ENCODE measurements at regions not wholly inside any gene's neighbourhood (a gene's known extent, or its start where the extent isn't known, plus 50 kb on each side); places are given as distances from the start of the nearest gene placed in this dataset.
"Not testable (repeated sequence)": the region's sequence is repeated elsewhere in the genome, so short reads cannot be mapped to it uniquely, and the experiment has no call there.

GRCh38 chr4:72857216-72857615, 212.3 kb downstream of the COX18 start:
- H3K9me3 ChIP-seq (replicated peaks), result no peaks in the 10 kb centered on the region
- H3K36me3 ChIP-seq, result no peaks in the 10 kb centered on the region
- H3K27me3 ChIP-seq (ENCODE audit: low read depth), result no peaks in the 10 kb centered on the region
- H3K4me1 ChIP-seq, result no peaks in the 10 kb centered on the region
- no peak for TF ChIP-seq CTCF (IDR thresholded peaks at IDR 0.05; ENCODE audit: borderline replicate concordance)
- no peak for DNase-seq
- no peak overlapping the region for H3K27ac ChIP-seq (replicated peaks)
- H3K4me3 ChIP-seq, result no peak overlapping the region
- intact Hi-C loops (cut with micrococcal nuclease), result no loop called here

GRCh38 chr4:72846280-72847111, 223.0 kb downstream of the COX18 start:
- peaks cover 11% of the 10 kb centered on the region for H3K9me3 ChIP-seq (replicated peaks)
- H3K4me1 ChIP-seq, result no peaks in the 10 kb centered on the region
- no peak overlapping the region for H3K27ac ChIP-seq (replicated peaks)
- no peak for DNase-seq
- peaks cover 5% of the 10 kb centered on the region for H3K27me3 ChIP-seq (ENCODE audit: low read depth)
- no peak for TF ChIP-seq CTCF (IDR thresholded peaks at IDR 0.05; ENCODE audit: borderline replicate concordance)
- H3K4me3 ChIP-seq, result no peak overlapping the region
- no peaks in the 10 kb centered on the region for H3K36me3 ChIP-seq
- intact Hi-C loops (cut with micrococcal nuclease), result no loop called here

- no peak for TF ChIP-seq CTCF (IDR thresholded peaks at IDR 0.05; ENCODE audit: borderline replicate concordance)
- no peak overlapping the region for H3K27ac ChIP-seq (replicated peaks)
- no peaks in the 10 kb centered on the region for H3K36me3 ChIP-seq
- DNase-seq, result no peak
- H3K4me3 ChIP-seq, result no peak overlapping the region
- peaks cover 5% of the 10 kb centered on the region for H3K27me3 ChIP-seq (ENCODE audit: low read depth)
- no peaks in the 10 kb centered on the region for H3K4me1 ChIP-seq
- intact Hi-C loops (cut with micrococcal nuclease), result no loop called here
- H3K9me3 ChIP-seq (replicated peaks), result peaks cover 13% of the 10 kb centered on the region
Observed at GRCh38 chr4:72843466-72843865, 226.1 kb downstream of the COX18 start.

- intact Hi-C loops (cut with micrococcal nuclease), result no loop called here
- peaks cover 21% of the 10 kb centered on the region for H3K9me3 ChIP-seq (replicated peaks)
- no peak for DNase-seq
- H3K4me3 ChIP-seq, result no peak overlapping the region
- H3K4me1 ChIP-seq, result no peaks in the 10 kb centered on the region
- H3K27ac ChIP-seq (replicated peaks), result no peak overlapping the region
- TF ChIP-seq CTCF (IDR thresholded peaks at IDR 0.05; ENCODE audit: borderline replicate concordance), result no peak
- no peaks in the 10 kb centered on the region for H3K36me3 ChIP-seq
- H3K27me3 ChIP-seq (ENCODE audit: low read depth), result peaks cover 5% of the 10 kb centered on the region
Observed at GRCh38 chr4:72842323-72842722, 227.2 kb downstream of the COX18 start.

DNA sequence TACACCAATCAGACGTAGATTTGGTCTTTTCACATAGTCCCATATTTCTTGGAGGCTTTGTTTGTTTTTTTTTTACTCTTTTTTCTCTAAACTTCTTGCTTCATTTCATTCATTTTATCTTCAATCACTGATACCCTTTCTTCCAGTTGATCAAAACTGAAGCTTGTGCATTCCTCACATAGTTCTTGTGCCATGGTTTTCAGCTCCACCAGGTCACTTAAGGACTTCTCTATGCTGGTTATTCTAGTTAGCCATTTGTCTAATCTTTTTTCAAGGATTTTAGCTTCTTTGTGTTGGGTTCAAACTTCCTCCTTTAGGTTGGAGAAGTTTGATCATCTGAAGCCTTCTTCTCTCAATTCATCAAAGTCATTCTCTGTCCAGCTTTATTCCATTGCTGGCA, 229.3 kb downstream of the COX18 start:
- H3K27me3 ChIP-seq (ENCODE audit: low read depth); H3K27ac ChIP-seq (replicated peaks); DNase-seq; H3K4me1 ChIP-seq; intact Hi-C loops (cut with micrococcal nuclease); H3K36me3 ChIP-seq; H3K4me3 ChIP-seq: not testable (repeated sequence)
- H3K9me3 ChIP-seq (replicated peaks), result peaks cover 40% of the 10 kb centered on the region

- Histone ChIP-seq H3K27me3 (ENCODE audit: low read depth) (no peaks in the 10 kb centered on the region), H3K36me3 (no peaks in the 10 kb centered on the region), H3K4me1 (no peaks in the 10 kb centered on the region), H3K4me3 (no peak overlapping the region), H3K27ac (replicated peaks) (no peak overlapping the region), H3K9me3 (replicated peaks) (peaks cover 46% of the 10 kb centered on the region)
- TF ChIP-seq CTCF (IDR thresholded peaks at IDR 0.05; ENCODE audit: borderline replicate concordance), result no peak
- DNase-seq, result no peak
- intact Hi-C loops (cut with micrococcal nuclease), result no loop called here
Observed at GRCh38 chr4:72828864-72829263, 240.7 kb downstream of the COX18 start.

Data from left ventricle myocardium inferior (tissue), 1 donor.